Brain microvascular endothelial cell (primary cell): ENCODE measurements at regions not wholly inside any gene's neighbourhood (a gene's known extent, or its start where the extent isn't known, plus 50 kb on each side); places are given as distances from the start of the nearest gene placed in this dataset.

Source experiments
- DNase-seq: peaks from one replicate; pipeline ENCODE4 v3.0.0-alpha.2; 2020
- H3K27ac ChIP-seq: fragments of 250-450 bp; sonication (Bioruptor Pico); 2 replicates; pipeline ENCODE4 v1.5.1; 2020; ENCODE audit warnings: mild to moderate bottlenecking, moderate library complexity
- H3K27me3 ChIP-seq: fragments of 250-450 bp; sonication (Bioruptor Pico); replicated peaks from 2 replicates; pipeline ENCODE4 v1.5.1; 2020; ENCODE audit warnings: mild to moderate bottlenecking
- H3K36me3 ChIP-seq: fragments of 250-450 bp; sonication (Bioruptor Pico); replicated peaks from 2 replicates; pipeline ENCODE4 v1.5.1; 2020; ENCODE audit warnings: mild to moderate bottlenecking
- H3K4me3 ChIP-seq: 2 replicates; pipeline ENCODE4 v1.5.1; 2011; ENCODE audit warnings: low read depth, mild to moderate bottlenecking, control low read depth, low read length, moderate library complexity
- CTCF ChIP-seq: IDR thresholded peaks from 2 replicates; pipeline ENCODE4 v1.5.1; 2011; ENCODE audit warnings: low read depth, mild to moderate bottlenecking, moderate library complexity, low read length, control low read depth, inconsistent platforms; ENCODE audit errors: missing control alignments
- in situ Hi-C: cut with HindIII; loops from 2 replicates; pipeline ENCODE4 v1.10.0; 2017; ENCODE audit warnings: low sequenced_read_pairs, low pct_ligation_motif_present

GRCh38 chr16:86281421-86281820 lies 228.9 kb upstream of the FOXF1 start:
- in situ Hi-C loops, result no loop called here
- Histone ChIP-seq H3K4me3 (no peak overlapping the region), H3K27ac (no peak overlapping the region), H3K27me3 (peaks cover 29% of the 10 kb centered on the region), H3K36me3 (no peaks in the 10 kb centered on the region)
- no peak for DNase-seq
- no peak for TF ChIP-seq CTCF

- H3K4me3 ChIP-seq, result no peak overlapping the region
- H3K27ac ChIP-seq, result no peak overlapping the region
- peaks cover 48% of the 10 kb centered on the region for H3K27me3 ChIP-seq
- no peak for DNase-seq
- H3K36me3 ChIP-seq, result no peaks in the 10 kb centered on the region
- TF ChIP-seq CTCF, result no peak
- in situ Hi-C loops, result no loop called here
Observed at GRCh38 chr16:86283944-86284343, 226.4 kb upstream of the FOXF1 start.

- H3K4me3 ChIP-seq, result no peak overlapping the region
- in situ Hi-C loops, result no loop called here
- H3K27me3 ChIP-seq, result peaks cover 61% of the 10 kb centered on the region
- TF ChIP-seq CTCF, result no peak
- no peak for DNase-seq
- H3K27ac ChIP-seq, result no peak overlapping the region
- H3K36me3 ChIP-seq, result no peaks in the 10 kb centered on the region
Observed at GRCh38 chr16:86285421-86285820, 224.9 kb upstream of the FOXF1 start.

GRCh38 chr16:86285938-86286921 lies 224.1 kb upstream of the FOXF1 start:
- in situ Hi-C loops, result no loop called here
- TF ChIP-seq CTCF, result no peak
- no peaks in the 10 kb centered on the region for H3K36me3 ChIP-seq
- peaks cover 66% of the 10 kb centered on the region for H3K27me3 ChIP-seq
- no peak overlapping the region for H3K27ac ChIP-seq
- H3K4me3 ChIP-seq, result no peak overlapping the region
- no peak for DNase-seq

- peaks cover 70% of the 10 kb centered on the region for H3K27me3 ChIP-seq
- no peaks in the 10 kb centered on the region for H3K36me3 ChIP-seq
- in situ Hi-C loops, result no loop called here
- no peak overlapping the region for H3K27ac ChIP-seq
- no peak for TF ChIP-seq CTCF
- DNase-seq, result no peak
- no peak overlapping the region for H3K4me3 ChIP-seq
Observed at GRCh38 chr16:86286991-86287663, 223.2 kb upstream of the FOXF1 start.
